Stimulated activated CD8-positive, alpha-beta memory T cell treated with anti-CD3 and anti-CD28 coated beads, Interleukin-4, amount 100 ng/mL, for 24 hours (primary cell): ENCODE measurements at regions not wholly inside any gene's neighbourhood (a gene's known extent, or its start where the extent isn't known, plus 50 kb on each side); places are given as distances from the start of the nearest gene placed in this dataset.

Experiments used
- DNase-seq: peaks from one replicate; pipeline ENCODE4 v3.0.0-alpha.2; 2020; ENCODE audit warnings: low read depth

DNA sequence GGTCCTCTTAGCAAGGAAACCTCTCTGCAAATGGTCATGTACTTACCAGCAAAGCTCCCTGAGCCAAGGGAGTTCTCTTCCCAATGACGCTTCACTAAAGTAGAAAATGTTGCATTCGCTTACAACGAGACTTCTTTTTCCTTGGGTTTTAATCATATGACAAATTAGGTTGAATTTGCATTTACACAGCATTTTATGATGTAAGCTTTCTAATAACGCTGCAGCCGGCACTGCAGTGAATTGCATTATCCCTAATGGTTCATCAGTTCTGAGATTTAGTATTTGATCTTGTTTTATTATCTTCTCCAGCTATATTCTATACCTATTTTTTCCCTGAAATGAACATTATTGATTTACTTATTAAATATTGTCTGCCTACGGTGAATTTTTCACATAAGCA, 339.3 kb upstream of the PFKP start:
- no peak for DNase-seq

- DNase-seq = no peak
Observed at GRCh38 chr10:2716596-2716995, 350.8 kb upstream of the PFKP start.

GRCh38 chr10:2714597-2714996, 352.8 kb upstream of the PFKP start:
- no peak for DNase-seq

- DNase-seq = no peak
Observed at GRCh38 chr10:2703953-2704352, 363.4 kb upstream of the PFKP start.

DNA sequence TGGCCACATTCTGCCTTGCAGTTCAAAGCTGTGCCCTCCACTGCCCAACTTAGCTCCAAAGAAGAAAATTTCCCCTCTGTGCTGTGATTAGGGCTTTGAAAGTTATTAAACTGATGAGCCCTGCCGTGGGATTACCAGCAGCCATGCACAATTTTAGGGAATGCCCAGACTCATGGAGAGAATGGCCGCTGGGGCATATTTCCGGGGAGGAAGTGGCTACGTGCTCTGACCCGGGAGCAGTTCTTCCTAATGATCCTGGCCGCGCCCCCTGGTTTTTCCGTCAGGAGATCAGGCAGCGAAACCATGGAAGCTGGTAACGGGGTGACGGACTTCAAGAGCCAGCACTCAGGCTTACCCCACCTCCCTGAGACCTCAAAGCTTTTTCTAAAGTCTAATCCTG, 365.5 kb upstream of the PFKP start:
- DNase-seq = no peak

GRCh38 chr10:2700626-2701305, 366.6 kb upstream of the PFKP start:
- no peak for DNase-seq

- no peak for DNase-seq
Observed at GRCh38 chr10:2688958-2689357, 378.4 kb upstream of the PFKP start.

- no peak for DNase-seq
Observed at GRCh38 chr10:2686691-2687090, 380.7 kb upstream of the PFKP start.

- no peak for DNase-seq
Observed at GRCh38 chr10:2682491-2682890, 384.9 kb upstream of the PFKP start.

GRCh38 chr10:2681891-2682290, 385.5 kb upstream of the PFKP start:
- no peak for DNase-seq

GRCh38 chr10:2680821-2681220, 386.5 kb upstream of the PFKP start:
- no peak for DNase-seq

DNA sequence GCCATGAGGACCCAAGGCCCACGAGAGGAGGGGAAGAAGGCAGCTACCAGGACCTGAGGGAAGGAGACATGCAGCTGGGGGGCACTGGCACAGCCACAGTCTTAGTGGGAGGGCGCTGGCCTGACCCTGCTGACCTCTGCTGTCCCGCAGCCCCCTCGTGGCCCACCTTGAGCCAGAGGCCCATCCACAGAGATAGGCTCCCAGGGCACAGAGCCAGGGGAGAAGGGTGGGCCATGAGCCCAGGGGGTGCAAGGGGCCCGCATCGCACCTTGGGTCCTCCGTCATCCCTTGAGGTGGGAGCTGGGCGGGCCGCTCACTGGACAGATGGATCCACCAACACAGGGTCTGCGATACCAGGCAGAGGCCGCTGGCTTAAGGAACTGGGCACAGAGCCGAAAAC, 387.7 kb upstream of the PFKP start:
- no peak for DNase-seq

DNA sequence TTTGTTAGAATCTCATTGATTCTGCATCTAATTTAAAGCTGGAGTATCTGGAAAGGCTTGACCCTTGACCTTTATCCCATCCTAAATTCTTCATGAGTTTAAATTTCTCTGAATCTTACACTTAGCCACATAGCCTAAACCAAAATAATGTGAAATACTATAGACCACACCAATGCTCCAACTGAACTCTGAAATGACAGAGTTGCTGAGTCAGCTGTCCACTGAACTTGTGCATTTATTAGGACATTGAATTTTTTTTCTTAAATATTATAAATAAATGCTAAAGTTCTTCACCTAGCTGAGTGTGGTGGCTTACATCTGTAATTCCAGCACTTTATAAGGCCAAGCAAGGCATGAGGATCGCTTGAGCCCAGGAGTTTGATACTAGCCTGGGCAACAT, 390.9 kb upstream of the PFKP start:
- no peak for DNase-seq

GRCh38 chr10:2674451-2674850, 392.9 kb upstream of the PFKP start:
- DNase-seq = no peak

DNA sequence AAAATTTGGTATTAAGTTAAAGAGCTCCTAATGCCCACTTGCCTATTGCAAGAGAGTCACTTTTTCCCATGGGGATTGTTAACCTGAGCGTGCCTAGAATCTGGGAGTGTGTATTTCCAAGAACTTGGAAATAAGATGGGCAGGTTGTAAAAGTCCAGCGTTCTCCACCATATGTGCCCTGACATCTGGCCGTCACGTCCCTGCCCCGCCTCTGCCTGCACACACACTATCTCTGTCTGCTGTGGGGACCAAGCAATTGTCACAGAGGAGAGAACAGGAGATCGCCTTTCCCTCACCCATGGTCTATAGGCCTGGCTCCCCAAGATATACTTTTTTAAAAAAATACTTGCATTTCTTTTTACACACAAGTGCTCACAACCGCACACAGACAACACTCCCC, 396.5 kb upstream of the PFKP start:
- no peak for DNase-seq

GRCh38 chr10:2665772-2666171, 401.6 kb upstream of the PFKP start:
- no peak for DNase-seq

GRCh38 chr10:2660276-2660675, 407.1 kb upstream of the PFKP start:
- DNase-seq = no peak

DNA sequence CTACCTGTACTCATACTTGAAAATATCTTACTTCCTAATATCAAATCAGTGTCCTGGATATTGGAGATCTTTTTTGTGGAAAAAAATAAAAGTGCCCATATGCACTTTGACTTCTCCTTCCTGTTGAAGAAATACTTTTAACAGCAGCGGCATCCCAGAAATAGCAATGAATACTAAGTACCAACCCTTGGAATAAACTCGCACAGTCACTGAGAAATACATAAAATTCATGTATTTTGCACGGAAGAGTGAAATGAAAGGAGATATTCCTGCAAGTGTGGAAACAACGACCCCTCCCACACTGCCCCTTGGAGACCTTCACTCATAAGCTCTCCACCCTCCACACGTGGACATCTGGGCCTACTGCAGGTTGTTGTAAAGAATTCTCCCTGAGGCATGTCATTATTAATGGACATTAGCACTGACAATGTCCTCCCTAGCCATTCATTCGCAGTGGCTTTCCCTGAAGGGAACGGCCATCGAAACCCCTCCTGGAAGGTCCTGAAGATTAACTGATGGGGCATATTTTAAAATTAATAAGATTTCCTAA, 407.6 kb upstream of the PFKP start:
- no peak for DNase-seq

- no peak for DNase-seq
Observed at GRCh38 chr10:2658780-2659179, 408.6 kb upstream of the PFKP start.

DNA sequence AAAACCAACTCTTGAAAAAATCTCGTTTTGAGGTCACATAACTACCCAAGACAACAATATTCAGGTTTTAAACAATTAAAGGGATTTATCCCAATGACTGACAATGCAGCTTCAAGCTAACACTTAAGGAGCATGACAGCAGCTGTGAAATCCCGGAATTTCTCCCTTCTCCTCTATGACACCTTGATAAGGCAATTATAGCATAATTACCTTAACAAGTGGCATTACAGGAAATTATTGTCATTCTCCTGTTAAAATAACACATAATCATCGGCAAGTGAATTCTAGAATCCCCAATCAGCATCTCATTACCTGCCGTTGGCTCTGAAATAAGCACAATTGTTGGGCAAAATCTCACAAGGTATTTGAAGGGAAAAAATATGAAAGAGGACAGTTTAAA, 417.0 kb upstream of the PFKP start:
- DNase-seq = no peak

GRCh38 chr10:2641028-2641427, 426.3 kb upstream of the PFKP start:
- no peak for DNase-seq

GRCh38 chr10:2633630-2634029, 433.7 kb upstream of the PFKP start:
- no peak for DNase-seq

DNA sequence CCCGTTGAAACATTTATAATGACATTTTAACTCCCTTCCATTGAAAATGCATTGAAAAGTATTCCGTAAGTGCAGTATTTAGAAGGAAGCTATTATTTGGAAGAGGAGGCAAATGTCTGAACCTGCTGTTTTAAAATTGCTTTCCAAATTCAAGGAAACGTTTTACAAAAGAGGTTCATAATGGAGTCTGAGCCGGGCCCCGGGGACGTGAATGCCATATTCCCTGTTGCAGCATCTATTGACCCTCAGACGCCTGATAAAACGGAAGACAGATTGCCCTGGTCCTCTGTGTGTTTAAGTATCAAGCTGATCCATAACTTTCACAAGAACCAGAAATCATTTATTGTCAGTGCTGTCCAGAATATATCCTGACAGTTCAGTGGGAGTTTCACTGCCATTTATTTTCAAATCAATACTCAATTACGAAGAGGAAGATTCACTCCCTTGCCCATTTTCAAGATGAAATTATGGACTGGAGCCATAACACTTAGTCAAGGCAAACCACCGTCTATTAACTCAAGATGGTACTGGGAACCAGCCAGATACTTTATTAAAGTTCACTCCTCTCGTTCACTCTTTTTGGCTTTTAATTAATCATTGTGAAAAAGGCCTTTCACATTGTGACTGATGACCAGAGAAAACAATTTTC, 435.7 kb upstream of the PFKP start:
- DNase-seq = no peak

DNA sequence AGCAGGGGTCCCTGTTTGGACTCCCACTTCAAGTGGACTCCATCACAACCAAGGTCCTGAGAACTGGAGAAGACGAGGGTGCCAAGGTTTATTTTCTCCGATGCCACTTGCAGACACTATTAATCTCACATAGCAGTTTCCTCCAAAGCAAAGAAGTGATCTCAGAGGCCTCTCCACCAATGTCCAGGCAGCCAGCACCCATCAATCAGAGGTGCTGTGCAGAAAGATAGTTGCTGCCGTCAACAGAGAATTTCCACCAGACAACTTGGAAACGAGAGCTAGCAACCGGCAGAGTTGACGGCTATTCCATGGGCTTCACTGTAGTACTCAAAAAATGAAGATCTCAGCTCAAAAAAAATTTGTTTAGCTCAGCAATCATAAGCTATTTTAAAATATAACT, 438.6 kb upstream of the PFKP start:
- no peak for DNase-seq
